Breast epithelium (tissue), 3 donors: ENCODE measurements at regions not wholly inside any gene's neighbourhood (a gene's known extent, or its start where the extent isn't known, plus 50 kb on each side); places are given as distances from the start of the nearest gene placed in this dataset.

Source experiments
- POLR2A ChIP-seq: fragments of 450-650 bp; IDR thresholded peaks from one replicate; pipeline ENCODE4 v1.6.1; 2016; ENCODE audit warnings: antibody characterized with exemption, mild to moderate bottlenecking, moderate library complexity
- POLR2AphosphoS5 ChIP-seq, 3 donors: sonication (generic); formaldehyde crosslinking; IDR thresholded peaks; one replicate each; pipeline ENCODE4 v1.6.1; 2017; ENCODE audit warnings: antibody characterized with exemption in 3 of 3
- TF ChIP-seq, protein P1 (sequence below), 3 donors: fragments of 450-650 bp; IDR thresholded peaks; one replicate each; pipeline ENCODE4 v1.5.1; 2016 to 2017; ENCODE audit warnings: antibody characterized with exemption in 3 of 3, mild to moderate bottlenecking in 3 of 3, moderate library complexity in 3 of 3

DNA sequence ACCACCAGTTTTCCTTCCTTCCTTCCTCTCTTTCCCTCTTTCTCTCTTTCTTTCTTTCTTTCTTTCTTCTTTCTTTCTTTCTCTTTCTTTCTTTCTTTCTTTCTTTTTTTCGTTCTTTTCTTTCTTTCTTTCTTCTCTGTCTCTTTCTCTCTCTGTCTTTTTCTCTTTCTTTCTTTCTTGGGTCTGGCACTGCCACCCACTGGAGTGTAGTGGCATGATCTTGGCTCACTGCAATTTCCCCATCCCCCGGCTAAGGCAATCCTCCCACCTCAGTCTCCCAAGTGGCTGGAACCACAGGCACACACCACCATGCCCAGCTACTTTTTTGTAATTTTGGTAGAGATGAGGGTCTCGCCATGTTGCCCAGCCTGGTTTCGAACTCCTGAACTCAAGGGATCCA lies 51.6 kb upstream of the NHS start:
- TF ChIP-seq, protein P1, sequence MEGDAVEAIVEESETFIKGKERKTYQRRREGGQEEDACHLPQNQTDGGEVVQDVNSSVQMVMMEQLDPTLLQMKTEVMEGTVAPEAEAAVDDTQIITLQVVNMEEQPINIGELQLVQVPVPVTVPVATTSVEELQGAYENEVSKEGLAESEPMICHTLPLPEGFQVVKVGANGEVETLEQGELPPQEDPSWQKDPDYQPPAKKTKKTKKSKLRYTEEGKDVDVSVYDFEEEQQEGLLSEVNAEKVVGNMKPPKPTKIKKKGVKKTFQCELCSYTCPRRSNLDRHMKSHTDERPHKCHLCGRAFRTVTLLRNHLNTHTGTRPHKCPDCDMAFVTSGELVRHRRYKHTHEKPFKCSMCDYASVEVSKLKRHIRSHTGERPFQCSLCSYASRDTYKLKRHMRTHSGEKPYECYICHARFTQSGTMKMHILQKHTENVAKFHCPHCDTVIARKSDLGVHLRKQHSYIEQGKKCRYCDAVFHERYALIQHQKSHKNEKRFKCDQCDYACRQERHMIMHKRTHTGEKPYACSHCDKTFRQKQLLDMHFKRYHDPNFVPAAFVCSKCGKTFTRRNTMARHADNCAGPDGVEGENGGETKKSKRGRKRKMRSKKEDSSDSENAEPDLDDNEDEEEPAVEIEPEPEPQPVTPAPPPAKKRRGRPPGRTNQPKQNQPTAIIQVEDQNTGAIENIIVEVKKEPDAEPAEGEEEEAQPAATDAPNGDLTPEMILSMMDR (IDR thresholded peaks at IDR 0.05) = no peak
- TF ChIP-seq POLR2A (no peak), POLR2AphosphoS5 (IDR thresholded peaks at IDR 0.05) (no peak)
